Heart right ventricle (tissue), 16 donors: ENCODE measurements at regions not wholly inside any gene's neighbourhood (a gene's known extent, or its start where the extent isn't known, plus 50 kb on each side); places are given as distances from the start of the nearest gene placed in this dataset.

Source experiments
- ATAC-seq, 8 donors: fragments of 200-7000 bp; cut with Tn5 transposase; one replicate each; pipeline ENCODE4 v1.9.1; 2020; ENCODE audit warnings: mild to moderate bottlenecking in 8 of 8, moderate library complexity in 8 of 8, moderate number of reproducible peaks in 1 of 8
- DNase-seq, 2 donors: peaks; one replicate each; pipeline ENCODE4 v3.0.0-alpha.2; 2020
- H3K27ac ChIP-seq, 10 donors: fragments of 200-600 bp; sonication (generic) in 2 of 10; one replicate each; pipeline versions ENCODE4 v1.5.0 to v1.8.0; 2020 to 2022; ENCODE audit warnings: mild to moderate bottlenecking in 3 of 10
- H3K27me3 ChIP-seq, 7 donors: fragments of 200-600 bp; one replicate each; pipeline ENCODE4 v1.8.0; 2021 to 2022; ENCODE audit warnings: mild to moderate bottlenecking in 2 of 7
- H3K36me3 ChIP-seq, 9 donors: fragments of 200-600 bp; sonication (generic) in 1 of 9; one replicate each; pipeline versions ENCODE4 v1.5.0 to v1.8.0; 2020 to 2022; ENCODE audit warnings: mild to moderate bottlenecking in 2 of 9
- H3K4me1 ChIP-seq, 9 donors: fragments of 200-600 bp; sonication (generic) in 1 of 9; one replicate each; pipeline versions ENCODE4 v1.5.0 to v1.8.0; 2020 to 2022; ENCODE audit warnings: mild to moderate bottlenecking in 4 of 9
- H3K4me3 ChIP-seq, 10 donors: fragments of 200-600 bp; sonication (generic) in 2 of 10; one replicate each; pipeline versions ENCODE4 v1.5.0 to v1.8.0; 2020 to 2022; ENCODE audit warnings: mild to moderate bottlenecking in 7 of 10, moderate library complexity in 2 of 10
- H3K9me3 ChIP-seq, 11 donors: fragments of 200-600 bp in 10 of 11; sonication (generic) in 2 of 11; one replicate each; pipeline versions ENCODE4 v1.5.0 to v1.8.0; 2013 to 2022; ENCODE audit warnings: mild to moderate bottlenecking in 2 of 11, control low read depth in 1 of 11, moderate library complexity in 1 of 11
- WGBS, 2 donors: extraction: QIAGEN DNeasy Blood & Tissue Kit; methylation state at CpG; one replicate each; pipeline ENCODE4 v1.1.7; 2013; ENCODE audit warnings: inconsistent platforms in 1 of 2; 5-methylcytosine and 5-hydroxymethylcytosine counted together
- intact Hi-C, 10 donors: fragments of 100-400 bp; cut with DNase I; formaldehyde crosslinking; loops; one replicate each; pipeline versions ENCODE4 v1.11.1 to v1.14.2; 2022
- TF ChIP-seq, protein P1 (sequence below), 9 donors: fragments of 200-600 bp; sonication (generic) in 2 of 9; IDR thresholded peaks; one replicate each; pipeline versions ENCODE4 v1.5.0 to v1.8.0; 2021 to 2022; ENCODE audit warnings: antibody characterized with exemption in 9 of 9, mild to moderate bottlenecking in 5 of 9, moderate library complexity in 1 of 9
- donor health status: Arrhythmogenic right ventricular cardiomyopathy.
- donor health status: ischemic (EF 13 %, LVEDD 7.1; RV severe dilation, severe dysfunction).
- donor health status: healthy with polysubstance abuse.
- donor health status: DM: no; HTN: yes; CAD: no.
- donor health status: DM: no; HTN: no; CAD: no.
- donor health status: ischemic (EF 25% LVEDD 6.9; RV normal size, moderate dysfunction).
- donor health status: ischemic (EF 25% LVEDD 5.7; RV mildly dilated, moderate dysfunction).
- donor health status: healthy.
- donor health status: DM: yes; HTN: yes; CAD: no.
- donor health status: Ischemic cardiomyopathy.
- donor health status: ischemic (EF 35%, LVEDD 5.7; RV mildly dilated, moderate dysfunction).
- donor health status: nonischemic (EF 11% LVEDD 7.7; RV severe dilation, severe dysfunction).
- donor health status: DM: yes; HTN: yes; CAD: no.
- donor health status: PGD.
- donor health status: ischemic (EF 29% LVEDD 5.4; RV normal size, mild dysfunction).
- donor health status: nonischemic (EF 23%, LVEDD 6.1; RV moderate dilation, normal function).

DNA sequence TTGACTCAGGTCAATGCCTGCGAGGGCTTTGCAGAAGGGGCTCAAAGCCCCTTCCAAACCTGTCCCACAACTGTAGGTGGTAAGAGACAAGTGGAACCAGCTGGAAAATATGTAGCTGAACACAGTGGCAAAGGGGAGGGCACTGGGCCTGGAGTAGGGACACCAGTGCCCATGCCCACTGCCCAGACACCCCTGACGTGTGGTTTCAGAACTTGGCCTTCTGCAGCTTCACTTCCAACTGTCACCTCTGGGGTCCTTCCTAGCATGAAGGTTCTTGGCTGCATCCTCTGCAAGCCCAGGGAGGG is 233.1 kb upstream of the IRX1 start:
- no peak overlapping the region for H3K27ac ChIP-seq
- intact Hi-C loops, result no loop called here
- peaks cover 0 to 10% (median 0%) of the 10 kb centered on the region in 11 donors for H3K9me3 ChIP-seq
- no peak for ATAC-seq
- TF ChIP-seq, protein P1, sequence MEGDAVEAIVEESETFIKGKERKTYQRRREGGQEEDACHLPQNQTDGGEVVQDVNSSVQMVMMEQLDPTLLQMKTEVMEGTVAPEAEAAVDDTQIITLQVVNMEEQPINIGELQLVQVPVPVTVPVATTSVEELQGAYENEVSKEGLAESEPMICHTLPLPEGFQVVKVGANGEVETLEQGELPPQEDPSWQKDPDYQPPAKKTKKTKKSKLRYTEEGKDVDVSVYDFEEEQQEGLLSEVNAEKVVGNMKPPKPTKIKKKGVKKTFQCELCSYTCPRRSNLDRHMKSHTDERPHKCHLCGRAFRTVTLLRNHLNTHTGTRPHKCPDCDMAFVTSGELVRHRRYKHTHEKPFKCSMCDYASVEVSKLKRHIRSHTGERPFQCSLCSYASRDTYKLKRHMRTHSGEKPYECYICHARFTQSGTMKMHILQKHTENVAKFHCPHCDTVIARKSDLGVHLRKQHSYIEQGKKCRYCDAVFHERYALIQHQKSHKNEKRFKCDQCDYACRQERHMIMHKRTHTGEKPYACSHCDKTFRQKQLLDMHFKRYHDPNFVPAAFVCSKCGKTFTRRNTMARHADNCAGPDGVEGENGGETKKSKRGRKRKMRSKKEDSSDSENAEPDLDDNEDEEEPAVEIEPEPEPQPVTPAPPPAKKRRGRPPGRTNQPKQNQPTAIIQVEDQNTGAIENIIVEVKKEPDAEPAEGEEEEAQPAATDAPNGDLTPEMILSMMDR (IDR thresholded peaks at IDR 0.05), result no peak
- H3K36me3 ChIP-seq, result no peaks in the 10 kb centered on the region
- 82 to 83% methylated on average over 2 of the region's 2 CpGs for WGBS, 2 donors
- no peaks in the 10 kb centered on the region for H3K4me1 ChIP-seq
- H3K27me3 ChIP-seq, result no peaks in the 10 kb centered on the region
- no peak overlapping the region for H3K4me3 ChIP-seq
- DNase-seq, result no peak

DNA sequence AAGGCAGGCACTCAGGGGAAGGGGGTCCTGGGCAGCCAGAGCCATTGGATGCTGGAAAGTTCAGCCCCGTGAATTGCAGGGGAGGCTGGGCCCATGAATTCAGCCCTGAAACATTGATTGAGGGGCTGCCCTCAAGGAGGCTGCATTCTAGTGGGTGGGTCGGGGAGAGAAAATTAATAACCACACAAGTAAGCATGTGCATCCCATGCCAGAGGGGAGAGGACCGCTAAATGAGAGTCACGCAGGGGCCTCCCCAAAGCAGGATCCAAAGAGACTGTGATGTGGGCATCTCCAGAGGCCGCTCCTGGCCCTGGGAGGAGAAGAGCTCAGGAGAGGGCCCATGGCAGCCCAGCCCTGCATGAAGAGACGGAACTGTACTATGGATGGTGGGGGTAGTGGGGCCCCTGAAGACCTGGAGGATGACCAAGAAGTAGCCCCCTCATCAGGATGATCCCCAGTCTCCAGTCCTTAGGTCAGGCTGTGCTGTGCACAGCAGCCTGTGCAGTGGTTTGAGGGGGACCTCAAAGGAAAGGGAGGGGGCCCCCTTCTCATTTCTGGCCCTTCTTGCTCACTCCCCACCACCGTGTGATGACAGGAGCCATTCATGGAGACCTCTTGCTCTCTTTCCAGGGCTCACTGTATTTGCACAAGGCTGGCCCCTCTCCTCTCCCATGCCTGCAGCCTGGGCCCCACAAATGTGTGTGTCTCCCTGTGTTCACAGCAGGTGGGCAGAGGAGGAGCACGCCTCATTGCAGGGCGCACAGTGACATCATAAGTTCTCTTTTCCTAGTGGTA is 233.6 kb upstream of the IRX1 start:
- ATAC-seq, result no peak
- H3K4me1 ChIP-seq, result no peaks in the 10 kb centered on the region
- intact Hi-C loops, result no loop called here
- TF ChIP-seq, protein P1 (IDR thresholded peaks at IDR 0.05), result no peak
- no peak overlapping the region for H3K4me3 ChIP-seq
- H3K36me3 ChIP-seq, result no peaks in the 10 kb centered on the region
- 88 to 91% methylated on average over 9 of the region's 9 CpGs for WGBS, 2 donors
- no peak for DNase-seq
- H3K27me3 ChIP-seq, result no peaks in the 10 kb centered on the region
- peaks cover 0 to 10% (median 0%) of the 10 kb centered on the region in 11 donors for H3K9me3 ChIP-seq
- no peak overlapping the region for H3K27ac ChIP-seq

DNA sequence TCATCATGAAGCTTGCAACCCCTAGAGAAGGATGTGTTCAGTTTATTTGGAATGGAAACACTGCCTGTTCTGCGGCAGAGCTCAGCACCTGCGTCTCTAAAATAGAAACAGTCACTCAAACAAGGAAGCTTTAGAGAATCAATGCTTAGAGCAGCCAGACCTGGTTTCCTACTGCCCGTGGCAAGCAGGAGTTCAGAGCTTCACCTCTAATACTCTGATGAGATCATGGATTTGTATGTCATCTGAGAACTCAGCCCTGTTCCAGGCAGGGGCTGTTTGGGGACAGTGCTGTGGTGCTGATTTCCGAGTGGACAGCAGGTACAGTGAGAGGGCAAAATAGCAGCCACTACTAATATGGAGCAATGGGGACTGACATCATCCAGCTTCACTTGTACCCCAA is 236.0 kb upstream of the IRX1 start:
- H3K4me1 ChIP-seq, result no peaks in the 10 kb centered on the region
- 43 to 49% methylated on average over 4 of the region's 4 CpGs for WGBS, 2 donors
- peaks cover 0 to 10% (median 0%) of the 10 kb centered on the region in 11 donors for H3K9me3 ChIP-seq
- no peak overlapping the region for H3K27ac ChIP-seq
- H3K4me3 ChIP-seq, result no peak overlapping the region
- ATAC-seq (no peak), DNase-seq (no peak)
- no peaks in the 10 kb centered on the region for H3K36me3 ChIP-seq
- TF ChIP-seq, protein P1 (IDR thresholded peaks at IDR 0.05), result no peak
- intact Hi-C loops, result no loop called here
- H3K27me3 ChIP-seq, result peaks cover 0 to 3% (median 0%) of the 10 kb centered on the region in 7 donors

DNA sequence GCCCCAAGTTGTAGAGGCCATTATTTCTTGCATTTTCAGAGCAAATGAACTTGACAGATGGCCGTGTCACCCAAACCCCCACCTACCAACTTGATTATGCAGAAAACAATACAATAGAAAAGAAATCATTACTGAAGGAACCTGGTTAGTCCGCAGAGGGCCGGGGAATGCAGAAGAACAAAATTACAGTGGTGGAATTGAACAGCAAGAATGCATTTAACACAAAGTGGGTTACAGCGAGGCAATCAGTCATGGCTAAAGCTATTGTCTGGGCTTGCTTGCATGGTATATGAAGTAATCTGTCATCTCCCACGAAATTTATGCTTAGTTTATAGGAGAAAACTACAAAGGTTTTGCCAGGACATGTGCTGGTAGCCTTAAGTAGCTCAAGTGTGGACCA is 238.3 kb upstream of the IRX1 start:
- Histone ChIP-seq H3K27ac (no peak overlapping the region), H3K9me3 (peaks cover 0 to 10% (median 0%) of the 10 kb centered on the region in 11 donors), H3K4me3 (no peak overlapping the region), H3K36me3 (no peaks in the 10 kb centered on the region), H3K4me1 (no peaks in the 10 kb centered on the region), H3K27me3 (peaks cover 0 to 3% (median 0%) of the 10 kb centered on the region in 7 donors)
- intact Hi-C loops, result no loop called here
- TF ChIP-seq, protein P1 (IDR thresholded peaks at IDR 0.05), result no peak
- ATAC-seq (no peak), DNase-seq (no peak)
- 73 to 76% methylated on average over 5 of the region's 5 CpGs for WGBS, 2 donors
